ENCODE measurements at regions not wholly inside any gene's neighbourhood (a gene's known extent, or its start where the extent isn't known, plus 50 kb on each side); places are given as distances from the start of the nearest gene placed in this dataset.

DNA sequence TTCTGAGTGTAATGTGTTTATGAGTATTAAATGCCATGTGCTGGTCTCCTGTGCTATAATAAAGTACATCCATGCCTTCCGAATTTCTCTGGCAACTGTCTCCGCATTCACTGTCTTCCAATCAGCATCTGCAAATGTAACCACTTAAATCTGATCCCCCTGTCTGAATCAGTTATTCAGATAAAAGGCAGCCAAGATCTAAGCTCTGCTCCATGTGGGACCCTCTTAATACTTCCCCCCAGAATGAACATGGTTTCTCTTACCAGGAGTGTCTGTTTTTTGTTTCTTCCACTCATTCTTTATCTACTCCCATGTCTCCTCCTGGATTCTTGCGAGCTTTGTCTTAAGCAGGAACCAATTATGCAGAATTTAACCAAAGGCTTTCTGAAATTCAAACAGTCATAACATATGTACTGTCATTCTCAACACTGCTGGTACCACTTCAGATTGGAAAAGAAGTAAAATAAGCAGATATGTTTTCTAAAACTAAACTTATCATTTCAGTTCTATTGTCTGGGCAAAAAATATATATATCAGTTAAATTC is 996.7 kb upstream of the FLRT2 start:
- DNase-seq: no peak

DNA sequence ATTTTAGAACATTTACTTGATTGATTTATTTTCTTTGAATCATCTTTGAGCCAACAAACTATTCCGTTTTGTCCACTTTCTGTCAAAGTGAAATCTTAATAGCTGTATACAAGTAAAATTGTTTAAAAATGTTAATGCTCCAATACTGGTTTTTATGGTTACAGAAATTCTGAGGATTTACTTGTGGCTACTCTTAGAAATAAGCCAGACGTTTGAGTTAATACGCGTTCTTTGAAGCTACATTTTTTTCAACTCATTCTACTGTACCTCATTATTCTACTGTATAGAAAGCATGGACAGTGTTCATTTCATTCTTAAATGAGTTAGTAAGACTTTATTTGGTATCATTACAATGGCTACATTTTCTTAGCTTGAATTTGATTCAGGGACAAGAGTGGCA is 996.2 kb upstream of the FLRT2 start:
- DNase-seq: no peak

DNA sequence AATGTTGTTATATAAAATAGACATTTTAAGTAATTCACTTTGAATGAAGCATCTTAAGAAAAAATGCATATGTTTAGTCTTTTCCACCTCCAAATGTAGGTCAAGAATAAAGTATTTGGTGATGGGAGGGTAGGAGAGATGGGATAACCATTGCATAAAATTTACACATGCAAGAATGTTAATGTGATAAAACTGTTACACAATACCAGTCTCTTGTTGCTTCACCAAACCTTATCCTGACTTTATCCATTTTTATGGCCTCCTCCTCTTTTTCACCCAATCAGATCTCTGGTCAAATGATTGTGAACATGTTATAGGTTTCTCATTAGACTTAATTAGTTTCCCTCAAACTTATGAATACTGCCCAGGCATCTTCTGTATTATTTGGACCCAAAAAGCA is 994.5 kb upstream of the FLRT2 start:
- no peak for DNase-seq

DNA sequence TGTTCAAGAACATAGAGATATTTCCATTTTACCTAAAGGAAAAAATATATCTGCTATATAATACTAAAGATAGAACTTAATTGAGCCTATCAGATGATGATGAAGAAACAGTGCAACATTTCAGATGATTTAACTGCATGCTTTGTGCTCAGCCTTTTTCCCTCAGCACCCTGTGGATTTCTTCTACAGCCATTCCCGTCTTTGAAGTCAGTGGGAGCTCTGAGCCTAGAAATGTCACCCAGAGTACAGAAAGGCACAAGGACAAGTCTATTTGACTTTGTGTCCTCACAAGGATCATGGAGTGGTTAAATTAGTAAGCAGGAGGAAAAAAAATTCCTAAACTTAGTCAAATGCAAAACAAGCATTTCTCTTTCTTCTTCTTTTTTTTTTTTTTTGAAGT is 994.0 kb upstream of the FLRT2 start:
- no peak for DNase-seq

DNA sequence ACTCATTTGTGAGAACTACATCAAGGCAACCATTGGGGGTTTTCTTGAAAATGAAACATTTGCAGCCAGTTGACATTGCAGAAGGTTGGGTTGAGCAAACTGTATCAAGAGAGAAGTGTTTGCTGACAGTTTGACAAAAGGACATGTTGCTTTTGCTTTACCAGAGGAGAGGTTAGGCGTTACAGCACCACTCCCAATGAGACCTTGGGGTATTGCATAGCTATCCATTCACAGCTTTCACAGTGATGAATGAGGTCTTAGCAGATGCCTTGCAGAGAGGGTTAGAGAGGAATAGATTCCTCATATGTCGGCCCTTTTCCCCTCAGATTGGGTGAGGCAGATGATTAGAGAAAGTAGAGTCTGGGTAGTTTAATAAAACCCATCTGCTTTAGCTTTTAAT is 988.9 kb upstream of the FLRT2 start:
- DNase-seq: no peak

DNA sequence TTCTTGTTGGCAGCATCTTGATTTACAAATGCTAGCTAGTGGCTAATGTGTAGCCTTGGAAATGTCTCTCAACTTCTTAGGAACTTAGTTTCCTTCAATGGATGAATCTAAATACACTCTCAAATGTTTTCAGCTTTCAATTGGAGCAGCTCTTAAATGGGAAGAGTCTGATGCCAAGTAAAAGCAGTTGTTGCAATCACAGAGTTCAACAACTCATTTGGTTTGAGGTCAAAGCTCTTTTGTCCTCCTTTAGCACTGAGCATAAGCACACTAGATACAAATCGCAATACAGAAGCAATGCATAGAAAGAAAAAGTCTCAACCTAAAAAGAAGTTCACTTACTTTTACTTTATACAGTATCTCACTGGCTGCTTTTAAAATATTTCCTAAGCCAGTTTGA is 986.1 kb upstream of the FLRT2 start:
- DNase-seq: no peak

DNA sequence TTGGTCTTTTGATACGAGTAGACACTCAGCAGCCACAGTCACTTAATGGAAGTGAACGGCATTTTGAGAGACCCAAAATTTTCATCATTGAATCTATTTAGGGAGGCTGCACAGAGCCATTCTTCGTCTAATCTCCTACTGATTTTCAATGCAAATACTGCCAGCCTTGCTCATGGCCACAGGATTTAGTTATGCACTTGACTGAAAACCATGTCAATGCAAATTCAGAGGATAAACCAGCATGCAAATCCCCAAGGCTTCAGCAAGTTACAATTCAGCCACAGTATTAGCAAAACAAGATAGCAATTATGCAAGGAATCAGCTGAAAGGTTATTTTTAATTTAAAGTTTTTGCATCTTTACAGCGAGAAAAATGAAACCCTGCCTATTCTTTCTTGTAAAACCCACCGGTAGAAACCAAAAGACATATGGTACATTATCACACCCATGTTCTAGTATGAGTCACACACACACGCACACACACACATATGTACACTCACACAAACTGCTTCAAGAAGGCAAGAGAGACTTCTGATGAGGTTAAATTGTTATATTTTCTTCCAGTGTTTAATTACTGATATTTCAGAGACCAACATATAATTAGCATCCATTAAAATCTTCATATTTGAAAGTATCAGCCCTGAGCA is 985.3 kb upstream of the FLRT2 start:
- DNase-seq: no peak

DNA sequence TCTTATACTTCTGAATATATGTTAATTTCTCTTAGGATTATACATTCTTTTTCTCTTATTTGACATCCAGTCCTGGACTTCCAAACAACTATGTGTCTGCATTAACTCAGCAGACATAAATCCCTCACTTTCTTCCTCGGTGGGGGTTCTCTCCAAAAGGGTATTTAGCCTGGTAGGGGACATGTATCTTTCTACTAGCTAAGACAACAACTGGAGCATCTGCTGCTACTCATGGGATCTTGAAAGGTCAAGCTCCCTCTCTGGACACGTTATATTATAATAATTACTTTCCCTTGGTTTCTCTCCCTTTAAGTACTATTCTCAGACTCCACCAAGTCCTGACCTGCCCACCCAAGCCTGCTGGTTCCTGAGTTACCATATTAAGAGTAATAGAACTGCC is 983.7 kb upstream of the FLRT2 start:
- no peak for DNase-seq

DNA sequence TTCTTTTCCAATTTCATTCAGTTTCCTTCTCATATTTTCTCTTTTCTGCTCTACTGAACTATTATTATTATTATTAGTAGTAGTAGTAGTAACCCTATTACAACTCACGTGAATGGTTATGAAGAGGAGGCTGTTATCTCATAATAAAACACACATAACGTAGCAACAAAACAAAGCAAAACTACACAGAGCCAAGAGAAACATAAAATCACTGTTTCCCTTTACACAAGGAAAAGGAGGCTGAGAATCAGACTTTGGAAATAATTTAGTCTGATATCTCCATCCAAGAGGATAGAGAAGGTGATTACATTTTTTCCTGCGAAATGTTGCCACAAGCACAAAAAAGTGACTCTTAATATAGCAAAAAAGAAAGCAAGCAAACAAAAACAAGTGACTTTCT is 975.8 kb upstream of the FLRT2 start:
- no peak for DNase-seq

DNA sequence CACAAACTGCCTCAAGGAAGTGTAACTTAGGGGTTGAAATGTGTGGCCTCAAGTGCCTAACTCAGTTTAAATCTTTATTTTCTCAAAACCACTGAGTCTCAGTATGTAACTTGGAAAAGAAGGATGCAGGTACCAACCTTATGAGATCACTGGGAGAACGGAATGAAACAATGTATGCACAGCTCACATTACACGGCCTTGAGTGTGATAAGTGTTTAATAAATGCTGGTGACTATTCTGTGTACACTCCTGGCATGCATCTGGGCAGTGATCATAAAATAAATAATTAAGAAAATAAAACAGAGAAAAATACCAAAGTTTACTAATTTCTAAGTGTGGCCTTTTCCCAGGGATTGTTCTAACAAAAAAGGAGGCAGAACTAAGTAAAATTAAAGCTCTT is 974.5 kb upstream of the FLRT2 start:
- no peak for DNase-seq

DNA sequence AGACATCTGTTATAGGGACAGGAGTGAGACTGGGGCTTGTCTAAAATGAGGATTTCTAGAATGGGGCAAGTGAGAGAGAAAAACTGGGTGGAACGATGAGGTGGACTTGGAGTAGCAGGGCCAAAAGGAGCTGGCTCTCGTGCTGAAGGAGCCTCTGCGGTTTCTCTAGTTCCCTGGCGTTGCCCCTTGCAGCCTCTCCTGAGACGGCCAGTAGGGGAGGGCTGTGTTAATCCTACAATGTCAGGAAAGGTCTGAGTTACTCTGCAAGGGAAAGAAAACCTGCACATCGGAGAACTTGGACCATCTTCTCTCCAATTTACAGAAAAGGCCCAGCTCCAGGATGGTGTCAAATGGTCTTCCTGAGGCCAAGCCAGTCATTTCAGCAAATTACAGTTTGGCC is 963.8 kb upstream of the FLRT2 start:
- no peak for DNase-seq

DNA sequence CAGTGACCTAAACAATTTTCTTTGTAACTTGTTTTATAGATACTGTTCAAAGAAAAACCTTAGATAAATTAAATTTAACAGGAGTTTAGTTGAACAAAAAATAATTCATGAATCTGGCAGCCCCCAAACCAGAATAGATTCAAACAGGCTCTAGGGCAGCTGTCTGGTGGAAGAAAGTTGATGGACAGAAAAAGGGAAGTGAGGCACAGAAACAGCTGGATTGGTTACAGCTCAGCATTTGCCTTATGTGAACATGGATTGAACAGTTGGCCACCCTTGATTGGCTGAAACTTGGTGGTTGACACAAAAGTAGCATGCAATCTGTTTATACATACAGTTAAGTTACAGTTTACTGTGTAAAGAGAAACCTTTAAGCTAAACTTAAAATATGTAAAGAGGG is 954.3 kb upstream of the FLRT2 start:
- DNase-seq: no peak

DNA sequence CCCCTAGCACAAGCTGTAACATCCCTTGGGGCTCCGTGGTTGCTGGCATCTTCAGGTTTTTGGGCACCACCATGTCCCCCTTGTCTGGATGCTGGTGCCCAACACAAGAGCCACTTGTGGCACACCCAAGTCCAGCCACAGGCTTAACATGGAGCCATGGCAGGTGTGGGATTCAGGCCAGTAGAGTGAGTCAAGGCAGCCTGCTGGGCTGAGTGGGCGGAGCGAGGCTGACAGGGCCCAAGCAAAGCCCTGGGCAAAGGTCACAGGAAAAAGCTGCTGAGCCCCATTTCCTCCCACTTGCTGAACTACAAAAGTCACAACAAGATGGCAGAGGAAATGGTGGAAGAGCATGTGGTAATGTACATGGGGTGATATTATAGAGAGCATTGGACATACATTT is 950.7 kb upstream of the FLRT2 start:
- no peak for DNase-seq

DNA sequence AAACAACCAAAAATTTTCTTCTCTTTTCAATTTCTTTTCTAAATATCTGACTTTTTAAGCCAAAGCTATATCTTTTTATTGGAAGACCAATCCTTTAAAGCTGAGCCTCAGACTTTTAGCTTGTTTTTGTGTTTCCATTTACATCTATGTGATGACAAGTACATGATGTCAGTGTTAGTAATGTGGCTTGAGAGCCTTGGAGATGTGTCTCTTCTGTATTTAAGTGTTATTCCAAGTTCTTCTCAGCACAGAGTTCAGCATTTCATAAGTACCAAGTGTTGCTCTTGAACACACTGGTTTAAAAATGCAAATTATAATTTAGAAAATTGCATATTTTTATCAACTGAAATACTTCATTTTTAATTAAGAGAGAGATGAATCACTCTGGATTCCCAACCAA is 948.9 kb upstream of the FLRT2 start:
- DNase-seq: no peak

DNA sequence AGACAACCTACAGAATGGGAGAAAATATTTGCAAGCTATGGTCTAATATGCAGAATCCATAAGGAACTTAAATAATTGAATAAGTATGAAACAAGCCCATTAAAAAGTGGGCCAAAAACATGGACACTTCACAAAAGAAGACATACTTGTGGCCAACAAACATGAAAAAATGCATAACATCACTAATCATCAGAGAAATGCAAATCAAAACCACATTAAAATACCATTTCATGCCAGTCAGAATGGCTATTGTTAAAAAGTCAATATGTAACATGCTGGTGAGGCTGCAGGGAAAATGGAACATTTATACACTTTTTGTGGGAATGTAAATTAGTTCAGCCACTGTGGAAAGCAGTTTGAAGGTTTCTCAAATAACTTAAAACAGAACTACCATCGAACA is 945.4 kb upstream of the FLRT2 start:
- no peak for DNase-seq

DNA sequence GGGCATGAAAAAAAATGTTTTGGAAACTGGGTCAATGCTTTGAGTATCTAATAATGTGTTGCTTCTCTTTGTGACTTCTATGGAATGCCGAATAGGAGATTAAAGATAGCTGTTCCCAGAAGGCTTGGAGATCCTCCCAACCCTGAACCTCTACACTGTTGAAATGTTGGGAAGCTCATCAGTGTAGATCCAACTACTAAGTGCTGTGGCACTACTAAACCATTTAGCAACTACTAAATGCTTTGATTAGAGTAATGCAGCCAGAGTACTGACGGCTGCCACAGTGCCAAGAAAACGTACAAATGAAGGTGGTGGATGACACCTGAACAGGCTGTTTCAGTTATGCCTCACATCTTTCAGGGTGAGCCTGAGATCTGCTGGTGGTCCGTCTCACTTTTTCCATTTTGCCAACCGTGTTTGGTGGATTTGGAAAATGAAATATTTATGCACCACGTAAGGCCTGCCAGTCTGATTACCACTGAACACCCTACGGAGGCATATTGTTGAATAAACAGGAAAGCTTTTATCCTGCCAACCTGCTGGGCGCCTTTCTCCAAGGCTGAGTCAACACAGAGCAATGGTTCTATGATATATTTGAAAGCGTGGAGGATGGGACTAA is 938.0 kb upstream of the FLRT2 start:
- DNase-seq: no peak

DNA sequence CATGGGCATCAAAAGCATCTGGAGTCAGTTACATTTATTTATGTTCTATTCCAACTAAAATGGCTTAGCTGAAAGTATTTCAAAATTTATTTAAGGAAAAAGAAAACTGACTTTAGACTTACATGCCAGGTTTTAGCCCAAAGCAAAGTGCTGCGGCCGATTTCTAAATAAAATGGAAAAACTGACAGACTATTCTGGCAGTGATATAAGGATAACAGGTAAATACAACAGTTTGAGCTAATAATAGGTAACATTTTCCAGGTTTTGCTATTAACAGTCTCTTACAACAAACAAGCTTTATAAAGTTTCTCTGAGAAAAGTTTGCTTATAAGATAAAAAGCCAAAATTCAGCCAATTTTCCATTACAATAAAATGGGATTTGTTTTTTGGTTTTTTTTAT is 937.2 kb upstream of the FLRT2 start:
- DNase-seq: no peak

DNA sequence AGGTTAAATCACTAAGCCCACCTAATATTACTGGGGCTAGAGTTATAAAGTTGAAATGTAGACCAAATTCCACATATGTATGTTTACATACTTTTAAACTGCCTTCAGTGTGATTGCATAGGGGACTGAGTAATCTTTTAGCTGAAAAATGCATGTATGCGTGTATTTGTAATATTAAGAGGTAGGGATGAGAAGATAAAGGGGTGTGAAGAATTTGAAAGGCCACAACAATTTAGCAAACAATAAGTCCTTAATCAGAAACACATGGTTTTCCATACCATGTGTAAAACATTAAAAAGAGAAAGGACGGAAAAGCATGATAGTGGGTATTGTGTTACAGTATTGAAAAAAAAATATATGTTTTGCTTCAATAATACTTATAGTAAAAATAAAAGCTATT is 919.9 kb upstream of the FLRT2 start:
- DNase-seq: no peak

DNA sequence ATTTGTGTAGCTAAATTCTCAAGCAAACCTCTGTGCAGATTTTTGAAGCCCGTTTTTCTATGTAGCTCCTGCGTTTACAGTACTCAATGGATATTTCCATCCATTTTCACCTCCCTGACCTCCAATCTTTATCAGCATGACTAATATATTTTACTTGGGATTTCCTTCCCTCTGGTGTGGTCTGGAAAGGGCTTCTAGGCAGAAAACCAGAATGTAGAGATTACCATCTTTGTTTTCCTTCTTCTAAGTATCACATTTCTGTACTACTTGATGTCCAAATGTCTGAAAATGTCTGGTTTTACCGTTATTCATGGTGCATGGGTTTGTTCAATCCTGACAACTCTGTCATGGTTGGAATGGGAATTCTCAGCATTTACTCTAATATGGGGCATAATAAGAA is 907.6 kb upstream of the FLRT2 start:
- no peak for DNase-seq

DNA sequence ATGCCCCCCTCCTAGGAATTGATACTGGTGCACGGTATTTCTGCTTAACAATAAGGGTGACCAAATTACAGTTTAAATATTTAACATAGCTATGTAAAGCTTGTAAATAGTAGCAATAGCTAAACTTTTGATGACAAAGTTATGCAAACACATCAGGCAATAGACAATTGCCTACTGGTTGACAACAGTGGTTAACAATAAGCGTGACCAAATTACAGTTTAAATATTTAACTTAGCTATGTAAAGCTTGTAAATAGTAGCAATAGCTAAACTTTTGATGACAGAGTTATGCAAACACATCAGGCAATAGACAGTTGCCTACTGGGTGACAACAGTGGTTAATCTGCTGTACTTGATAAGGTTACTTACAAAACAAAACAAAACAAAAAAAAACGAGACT is 886.5 kb upstream of the FLRT2 start:
- DNase-seq: no peak

DNA sequence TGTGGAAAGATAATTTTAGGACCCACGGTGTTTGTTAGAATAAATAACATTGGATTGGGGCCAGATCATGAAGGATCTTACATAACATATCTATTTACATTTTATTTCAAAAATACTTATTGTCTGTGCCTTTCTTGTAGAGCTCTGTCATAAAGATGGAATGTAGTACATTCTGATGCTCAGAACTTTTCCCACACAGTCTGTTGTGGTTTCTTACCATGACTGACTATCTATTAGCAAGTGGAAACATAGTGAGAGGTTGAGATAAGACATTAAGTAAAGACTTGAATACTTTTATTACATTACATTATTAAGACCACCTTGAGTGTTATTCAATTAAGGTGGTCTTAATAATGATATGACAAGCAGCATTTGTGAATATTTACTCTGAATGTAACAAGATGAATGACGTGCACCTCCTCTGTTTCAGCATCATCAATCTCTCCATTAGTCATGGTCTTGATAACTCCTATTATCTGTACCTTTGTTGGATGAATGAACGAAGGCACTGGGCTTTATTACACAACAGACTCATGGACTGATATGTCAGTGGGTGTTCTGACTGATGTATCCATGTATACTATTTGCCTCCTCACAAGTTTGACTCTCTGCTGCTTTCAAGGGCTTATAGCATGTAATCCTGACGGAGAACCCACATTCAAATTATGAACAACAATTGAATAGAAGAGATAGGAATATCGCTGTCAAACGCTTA is 883.0 kb upstream of the FLRT2 start:
- DNase-seq: no peak

DNA sequence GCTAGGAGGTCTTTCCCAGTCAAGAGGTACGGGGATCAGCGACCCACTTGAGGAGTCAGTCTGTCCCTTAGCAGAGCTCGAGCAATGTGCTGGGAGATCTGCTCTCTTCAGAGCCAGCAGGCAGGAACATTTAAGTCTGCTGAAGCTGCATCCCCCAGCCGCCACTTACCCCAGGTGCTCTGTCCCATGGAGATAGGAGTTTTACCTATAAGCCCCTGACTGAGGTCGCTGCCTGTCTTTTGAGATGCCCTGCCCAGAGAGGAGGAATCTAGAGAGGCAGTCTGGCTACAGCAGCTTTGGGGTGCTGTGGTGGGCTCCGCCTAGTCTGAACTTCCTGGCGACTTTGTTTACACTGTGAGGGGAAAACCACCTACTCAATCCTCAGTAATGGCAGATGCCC is 874.9 kb upstream of the FLRT2 start:
- no peak for DNase-seq

DNA sequence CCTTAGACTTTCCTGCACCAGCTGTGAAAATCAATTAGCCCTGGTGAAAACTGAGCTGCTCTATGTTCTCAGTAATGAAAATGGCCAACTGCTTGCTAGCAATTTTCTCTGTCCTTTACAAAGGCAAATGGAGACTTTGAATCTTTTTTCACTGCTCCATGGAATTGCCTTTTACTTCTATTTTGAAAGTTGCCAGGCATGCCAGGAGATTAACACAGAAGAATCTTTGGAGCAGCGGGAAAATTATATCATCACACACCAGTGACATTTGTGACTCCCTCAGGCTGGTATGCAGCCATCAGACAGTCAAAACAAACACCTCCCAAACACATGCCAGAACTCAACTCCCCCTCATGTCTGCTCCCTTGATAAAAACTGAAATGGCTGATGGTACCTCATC is 872.0 kb upstream of the FLRT2 start:
- no peak for DNase-seq

DNA sequence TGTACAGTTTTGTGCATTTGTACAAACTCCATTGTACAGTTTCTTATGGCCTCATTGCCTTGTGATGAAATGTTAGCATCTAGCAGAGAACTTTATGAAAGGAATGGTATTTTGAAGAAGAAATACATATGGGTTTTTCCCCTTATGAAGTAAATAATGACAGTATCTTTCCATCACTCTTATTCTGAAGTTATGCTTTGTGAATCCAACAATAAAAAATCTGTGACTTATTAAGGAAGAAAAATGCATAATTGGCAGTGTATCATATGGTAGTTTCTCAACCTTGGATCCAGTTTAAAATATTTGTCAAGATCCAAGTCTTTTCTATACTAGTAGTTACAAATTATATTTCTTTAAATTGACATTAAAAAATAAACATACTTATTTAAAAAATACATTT is 859.1 kb upstream of the FLRT2 start:
- DNase-seq: no peak

DNA sequence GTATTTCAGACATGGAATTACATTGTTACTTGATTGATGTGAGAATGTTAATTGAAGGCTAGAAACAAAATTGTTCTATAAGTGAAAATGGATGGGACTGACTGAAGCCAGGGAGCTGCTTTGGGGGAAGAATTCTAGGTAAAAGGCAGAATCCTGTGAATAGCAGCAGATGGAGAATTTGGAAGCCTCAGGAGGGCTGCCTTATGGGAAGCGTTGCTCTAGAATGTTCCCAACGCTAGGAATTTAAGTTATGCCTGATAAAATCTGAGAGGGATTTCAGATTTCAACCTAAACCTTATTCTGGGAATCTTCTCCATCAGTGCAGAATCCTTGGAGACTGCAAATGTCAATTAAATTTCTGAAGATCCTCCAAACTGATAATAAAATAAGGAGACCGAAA is 858.2 kb upstream of the FLRT2 start:
- no peak for DNase-seq
